ENCODE measurements at regions not wholly inside any gene's neighbourhood (a gene's known extent, or its start where the extent isn't known, plus 50 kb on each side); places are given as distances from the start of the nearest gene placed in this dataset.
A peak's percentile ranks its signal among the peaks of the same experiment; 100 is the strongest.
"Not testable (repeated sequence)": the region's sequence is repeated elsewhere in the genome, so short reads cannot be mapped to it uniquely, and the experiment has no call there.

DNA sequence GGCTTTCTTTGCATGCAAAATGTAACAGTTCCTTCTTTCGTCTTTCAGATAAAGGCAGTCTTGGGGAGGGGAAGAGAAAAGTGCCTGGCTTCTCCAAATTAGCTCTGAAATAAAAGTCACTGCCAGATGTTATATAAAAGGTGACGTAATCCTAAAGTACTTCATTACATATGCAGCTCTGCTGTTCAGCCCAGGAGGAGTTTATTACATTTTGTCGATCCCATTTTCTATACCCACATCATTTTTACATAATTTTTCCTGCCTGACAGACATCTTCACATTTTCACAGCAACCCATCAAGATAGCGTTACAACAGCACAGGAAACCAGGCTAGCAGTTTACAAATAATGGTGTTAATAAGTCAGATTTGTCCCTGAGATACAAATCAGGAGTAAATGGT, 86.7 kb upstream of the SLC30A5 start:
- no peak for DNase-seq

DNA sequence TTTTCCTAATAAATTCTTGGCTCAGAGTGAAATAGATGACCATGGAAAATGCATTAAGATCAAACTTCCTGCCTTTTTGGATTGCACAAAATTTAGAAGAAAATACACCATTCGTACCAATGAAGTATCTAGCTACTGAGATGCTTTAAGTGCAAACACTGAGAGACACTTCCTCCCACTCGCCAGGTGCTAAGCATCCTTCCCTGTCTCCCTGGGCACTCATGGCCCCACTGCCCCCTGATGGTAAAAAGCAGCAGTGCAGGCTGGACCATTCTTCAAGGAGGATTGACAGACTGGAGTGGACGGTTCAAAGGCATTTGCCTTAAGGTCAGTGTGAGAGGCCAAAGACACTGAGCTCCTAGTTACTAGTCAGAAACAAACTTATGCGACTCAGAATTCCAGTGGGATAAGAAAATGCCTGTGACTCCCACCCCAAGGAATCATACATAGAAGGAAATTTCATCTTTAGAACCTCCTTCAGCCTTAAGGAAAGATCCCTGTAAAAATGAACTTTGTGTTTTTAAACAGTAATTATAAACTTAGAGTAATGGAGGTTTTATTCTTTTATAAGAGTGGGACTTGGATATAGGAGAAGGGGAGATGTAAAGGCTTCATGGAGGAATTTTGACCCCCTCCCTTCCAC, 86.0 kb upstream of the SLC30A5 start:
- peak; percentile 73 to 79 for DNase-seq

DNA sequence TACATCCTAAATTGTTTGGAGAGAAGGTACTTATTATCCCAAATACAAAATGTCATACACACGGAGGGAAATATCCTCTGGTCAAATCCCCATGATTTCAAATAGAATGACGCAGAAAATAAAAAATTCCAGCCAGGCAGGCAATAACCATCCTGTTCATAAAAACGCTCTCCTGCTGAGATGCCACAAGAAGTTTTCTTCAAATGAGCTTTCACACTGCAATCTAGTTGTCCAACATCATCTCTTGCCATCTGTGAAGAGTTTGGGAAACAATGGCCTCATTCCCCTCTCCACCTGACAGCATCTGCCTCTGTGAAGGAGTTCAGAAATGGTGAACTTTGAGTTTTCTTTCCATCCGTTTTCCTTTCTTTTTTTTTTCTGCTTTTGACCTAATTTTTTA, 83.3 kb upstream of the SLC30A5 start:
- no peak for DNase-seq

DNA sequence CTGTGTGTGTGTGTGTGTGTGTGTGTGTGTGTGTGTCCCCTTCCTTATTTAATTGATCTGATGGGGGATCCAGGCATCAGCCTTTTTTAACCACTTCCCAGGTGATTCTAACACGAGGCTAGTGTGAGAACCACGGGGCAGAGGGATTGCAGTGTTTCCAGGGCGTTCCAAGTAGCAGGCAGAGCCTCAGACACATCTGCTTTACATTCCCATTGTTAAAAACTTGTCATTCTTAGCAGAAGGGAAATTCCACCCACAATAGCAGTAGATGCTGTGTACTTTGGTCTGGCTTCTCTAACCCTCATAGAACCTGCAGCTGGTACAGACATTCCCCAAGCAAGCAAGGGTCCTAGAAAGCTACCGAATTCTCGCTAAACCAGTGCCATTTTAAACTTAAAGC, 81.9 kb upstream of the SLC30A5 start:
- no peak for DNase-seq

DNA sequence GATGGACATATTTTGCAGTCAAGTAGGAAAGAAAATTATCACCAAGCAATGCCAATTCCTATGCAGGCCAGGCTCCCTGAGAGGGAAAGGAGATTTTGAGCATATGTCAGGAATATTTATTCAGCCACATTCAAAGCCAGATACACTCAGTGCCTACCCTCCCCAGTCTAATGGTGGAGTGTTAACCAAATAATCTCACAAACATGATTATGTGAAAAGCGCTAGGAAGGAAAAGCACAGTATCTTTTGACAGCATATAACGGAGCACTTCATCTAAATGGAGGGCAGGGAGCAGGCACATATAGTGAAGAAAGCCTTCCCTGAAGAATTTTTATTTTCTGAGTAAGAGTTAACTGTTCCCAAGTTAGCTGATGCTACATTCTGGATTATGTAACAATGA, 80.3 kb upstream of the SLC30A5 start:
- no peak for DNase-seq

DNA sequence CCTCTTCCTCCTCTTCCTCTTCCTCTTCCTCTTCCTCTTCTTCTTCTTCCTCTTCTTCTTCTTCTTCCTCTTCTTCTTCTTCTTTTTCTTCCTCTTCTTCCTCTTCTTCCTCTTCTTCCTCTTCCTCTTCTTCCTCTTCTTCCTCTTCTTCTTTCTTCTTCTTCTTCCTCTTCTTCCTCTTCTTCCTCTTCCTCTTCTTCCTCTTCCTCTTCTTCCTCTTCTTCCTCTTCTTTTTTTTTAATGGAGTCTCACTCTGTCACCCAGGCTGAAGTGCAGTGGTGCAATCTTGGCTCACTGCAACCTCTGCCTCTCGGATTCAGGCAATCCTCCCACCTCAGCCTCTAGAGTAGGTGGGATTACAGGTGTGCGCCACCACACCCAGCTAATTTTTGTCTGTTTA, 79.8 kb upstream of the SLC30A5 start:
- not testable (repeated sequence) for DNase-seq

DNA sequence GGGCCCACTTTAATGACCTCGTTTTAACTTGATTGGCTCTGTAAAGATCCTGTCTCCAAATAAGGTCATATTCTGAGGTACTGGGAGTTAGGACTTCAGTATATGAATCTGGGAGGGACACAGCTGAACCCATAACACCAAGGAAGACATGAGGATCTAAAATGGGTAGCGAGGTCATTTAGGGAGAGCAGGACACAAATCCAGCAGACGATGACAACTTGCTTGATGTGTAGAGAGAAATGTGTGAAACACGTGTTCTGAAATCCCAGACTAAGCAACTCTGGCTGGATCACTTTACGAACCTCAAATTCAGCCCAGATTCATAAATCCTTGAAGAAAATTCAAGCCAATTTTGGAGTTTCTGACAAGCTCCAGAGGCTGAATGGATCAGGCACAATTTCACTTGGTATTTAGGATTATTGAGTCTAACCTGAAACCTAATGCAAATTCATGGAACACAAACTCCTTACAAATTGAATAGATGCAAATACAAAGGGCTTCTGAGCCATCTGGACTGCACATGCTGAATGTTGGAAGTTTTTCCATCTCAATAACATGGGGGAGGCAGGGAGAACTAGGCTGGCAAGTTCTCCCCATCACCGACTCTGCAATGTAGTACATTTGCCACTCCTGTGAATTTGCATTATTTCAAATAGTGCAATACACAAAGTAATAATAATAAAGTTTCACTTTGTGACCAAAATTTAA, 74.0 kb upstream of the SLC30A5 start:
- no peak for DNase-seq

DNA sequence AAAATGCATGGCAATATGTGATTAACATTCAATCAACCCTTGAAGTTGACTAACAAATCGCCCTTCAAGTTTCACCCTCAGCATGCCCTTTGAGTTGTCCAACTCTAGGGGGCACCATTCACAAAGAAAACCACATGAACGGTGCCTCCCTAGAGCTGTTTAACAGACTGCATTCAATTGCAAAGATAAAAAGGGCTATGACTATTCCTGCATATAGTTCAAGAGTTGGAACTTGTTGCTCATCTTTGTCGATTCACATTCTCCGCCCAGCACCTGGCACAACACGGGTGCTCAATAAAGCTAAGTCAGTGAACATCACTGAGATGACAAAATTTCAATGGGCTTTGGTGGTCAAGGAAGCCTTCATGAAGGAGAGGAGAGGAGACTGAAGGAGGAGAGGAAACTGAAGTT, 69.6 kb upstream of the SLC30A5 start:
- peak in 1 of 2 donors; percentile 5 for DNase-seq

DNA sequence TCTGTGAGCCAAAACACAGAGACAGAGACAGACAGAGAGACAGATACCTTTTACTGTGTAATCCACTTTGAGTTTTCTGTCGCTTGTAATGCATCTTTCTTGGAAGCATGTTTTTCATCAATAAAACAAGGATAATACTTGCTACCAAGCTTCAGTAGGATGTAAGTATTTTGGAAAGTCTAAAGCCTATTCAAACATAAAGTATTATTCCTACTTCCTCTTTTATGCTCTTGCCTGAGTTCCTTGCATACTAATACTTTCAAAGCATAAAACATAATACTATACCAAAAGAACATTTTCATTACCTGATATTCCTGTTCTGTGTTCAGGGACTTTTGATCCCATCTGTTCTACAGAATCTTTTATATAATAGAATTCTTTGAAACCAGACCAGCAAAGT, 64.5 kb upstream of the SLC30A5 start:
- no peak for DNase-seq

DNA sequence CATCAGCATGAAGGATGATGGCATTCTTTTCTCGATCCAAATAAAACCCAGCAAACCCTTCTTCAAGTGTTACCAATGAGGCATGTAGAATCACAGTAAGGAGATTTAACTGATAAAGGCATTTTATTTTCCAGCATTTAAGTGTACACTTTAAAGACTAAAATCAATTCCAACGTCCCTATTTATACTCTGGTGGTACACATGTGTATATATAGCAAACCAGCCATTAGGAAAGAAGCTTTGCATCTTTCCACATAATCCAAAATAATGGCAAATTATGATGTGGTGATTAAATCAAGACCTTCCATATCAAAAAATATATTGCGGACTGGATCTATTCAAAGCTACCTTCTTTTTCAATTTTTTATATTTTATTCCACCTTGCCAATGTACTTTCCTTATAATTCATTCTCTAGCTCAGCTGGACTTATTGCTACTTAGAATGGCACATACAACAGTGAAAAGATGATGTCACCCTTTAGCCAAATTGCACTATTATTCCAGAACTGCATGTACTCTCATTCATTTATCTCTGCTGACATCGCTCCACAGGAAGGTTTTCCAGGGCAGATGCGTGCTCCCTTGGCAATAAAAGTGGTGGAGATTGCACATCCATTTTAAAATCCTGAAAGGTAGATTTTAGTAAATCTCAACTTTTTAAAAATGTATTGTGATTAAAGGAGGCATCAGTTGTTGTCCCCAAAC, 63.3 kb upstream of the SLC30A5 start:
- no peak for DNase-seq

DNA sequence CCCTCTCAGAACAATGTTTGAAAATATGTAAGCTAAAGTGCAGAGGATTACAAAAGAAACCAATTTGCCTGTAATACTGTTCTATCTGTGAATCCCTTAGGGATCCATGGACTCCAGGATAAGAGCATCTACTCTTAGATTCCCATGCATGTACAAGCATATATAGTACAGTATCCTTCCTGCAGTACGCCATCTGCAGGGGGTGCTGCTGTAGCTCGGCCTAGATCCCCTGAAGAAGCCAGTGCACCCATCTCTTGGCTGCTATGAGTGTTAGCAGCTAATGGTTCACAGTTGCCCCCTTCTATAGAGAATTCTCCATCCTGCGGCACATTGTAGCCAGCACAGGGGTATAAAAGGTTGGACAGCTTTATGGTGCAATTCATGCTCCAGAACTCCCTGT, 61.8 kb upstream of the SLC30A5 start:
- no peak for DNase-seq

DNA sequence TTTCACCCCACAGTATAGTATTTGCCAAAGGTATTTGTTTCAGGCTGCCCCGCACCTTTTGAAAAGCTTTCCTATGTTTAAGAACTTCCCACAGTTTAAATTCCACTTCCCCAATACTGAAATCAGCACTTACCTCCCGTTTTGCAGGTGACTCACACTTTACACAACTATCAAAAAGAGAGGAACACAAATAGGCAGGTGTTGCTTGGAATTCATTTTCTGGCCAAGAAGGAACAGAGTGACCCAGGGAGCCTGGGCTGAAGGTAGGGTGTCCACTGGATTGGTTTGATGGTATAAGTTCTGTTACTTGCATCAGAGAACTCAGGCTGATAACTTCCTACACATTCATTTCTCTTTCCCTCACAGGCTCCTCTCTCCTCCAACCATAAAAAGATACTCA, 60.1 kb upstream of the SLC30A5 start:
- no peak for DNase-seq

DNA sequence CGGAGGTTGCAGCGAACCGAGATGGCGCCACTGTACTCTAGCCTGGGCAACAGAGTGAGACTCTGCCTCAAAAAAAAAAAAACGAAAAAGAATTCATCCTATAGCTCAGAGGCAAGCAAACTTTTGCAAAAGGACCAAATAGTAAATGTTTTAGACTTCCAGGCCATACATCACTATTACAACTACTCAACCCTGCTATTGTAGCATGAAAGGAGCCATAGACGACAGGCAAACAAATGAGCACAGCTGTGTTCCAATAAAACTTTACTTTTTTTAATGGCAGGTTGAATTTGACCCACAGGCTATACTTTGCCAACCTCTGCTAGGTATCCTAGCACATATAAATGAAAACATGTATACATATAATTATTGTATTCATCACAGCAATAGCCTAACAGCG, 58.9 kb upstream of the SLC30A5 start:
- DNase-seq, result no peak

DNA sequence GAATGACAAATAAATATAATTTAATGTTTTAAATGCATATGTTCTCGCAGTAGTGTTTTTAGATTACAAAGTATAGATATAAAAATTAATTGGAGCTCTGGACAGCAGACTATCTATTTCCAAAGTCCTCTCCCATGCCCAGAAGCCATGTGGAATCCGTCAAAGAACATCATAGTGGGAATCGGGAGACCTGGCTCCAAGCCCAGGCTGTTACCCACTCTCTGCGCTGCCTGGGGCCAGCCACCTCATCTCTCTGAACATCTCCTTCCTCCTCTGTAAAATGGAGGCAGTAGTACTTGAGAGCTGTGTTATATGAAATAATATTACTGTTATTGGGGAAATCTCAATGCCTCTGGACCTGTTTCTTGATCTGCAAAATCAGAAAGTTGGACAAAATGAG, 58.1 kb upstream of the SLC30A5 start:
- DNase-seq, result no peak

DNA sequence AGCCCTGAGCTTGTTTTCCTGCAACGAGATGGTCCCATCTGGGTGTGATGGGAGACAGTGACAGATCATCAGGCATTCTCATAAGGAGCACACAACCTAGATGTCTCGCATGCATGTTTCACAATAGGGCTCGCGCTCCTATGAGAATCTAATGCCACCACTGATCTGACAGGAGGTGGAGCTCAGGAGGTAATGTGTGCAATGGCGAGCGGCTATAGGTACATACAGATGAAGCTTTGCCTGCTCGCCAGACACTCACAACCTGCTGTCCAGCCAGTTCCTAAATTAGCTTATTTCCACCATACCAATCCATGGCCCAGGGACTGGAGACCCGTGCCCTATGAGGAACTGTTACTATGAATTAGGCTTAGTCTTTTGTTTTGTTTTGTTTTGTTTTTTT, 55.3 kb upstream of the SLC30A5 start:
- no peak for DNase-seq

DNA sequence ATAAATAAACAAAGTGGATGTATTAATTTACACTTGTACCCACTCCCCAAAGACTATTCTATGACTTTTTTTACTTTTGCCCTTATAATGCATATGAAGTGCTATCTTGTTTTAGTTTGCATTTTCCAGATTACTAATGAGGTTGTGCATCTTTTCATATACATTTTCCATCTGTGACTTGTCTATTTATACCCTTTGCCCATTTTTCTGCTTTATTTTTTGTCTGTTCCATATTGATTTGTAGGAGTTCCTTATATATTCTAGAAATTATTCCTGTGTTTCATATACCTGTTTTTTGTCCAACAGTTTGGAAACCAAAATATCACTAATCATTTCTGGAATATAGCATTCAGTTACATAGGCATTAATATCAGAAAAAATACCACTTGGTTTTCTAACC, 54.0 kb upstream of the SLC30A5 start:
- no peak for DNase-seq

DNA sequence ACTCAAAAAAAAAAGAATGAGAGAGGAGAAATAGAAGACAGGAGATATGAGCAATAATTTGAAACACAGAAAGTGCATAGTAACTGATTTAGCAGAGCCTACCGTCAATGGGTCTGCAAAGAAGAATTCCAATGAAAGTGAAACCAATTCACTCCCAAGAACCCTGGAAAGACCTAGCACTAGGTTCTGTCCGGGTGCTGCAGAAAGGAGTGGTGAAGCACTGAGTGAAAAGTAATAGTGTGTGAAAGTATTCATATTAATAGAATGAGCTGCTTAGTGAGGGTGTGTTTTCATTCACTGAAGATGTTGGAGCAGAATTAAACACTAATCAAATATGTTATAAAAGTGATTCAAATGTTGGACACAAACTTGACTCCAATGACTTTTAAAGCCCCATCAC, 51.3 kb upstream of the SLC30A5 start:
- DNase-seq, result no peak

DNA sequence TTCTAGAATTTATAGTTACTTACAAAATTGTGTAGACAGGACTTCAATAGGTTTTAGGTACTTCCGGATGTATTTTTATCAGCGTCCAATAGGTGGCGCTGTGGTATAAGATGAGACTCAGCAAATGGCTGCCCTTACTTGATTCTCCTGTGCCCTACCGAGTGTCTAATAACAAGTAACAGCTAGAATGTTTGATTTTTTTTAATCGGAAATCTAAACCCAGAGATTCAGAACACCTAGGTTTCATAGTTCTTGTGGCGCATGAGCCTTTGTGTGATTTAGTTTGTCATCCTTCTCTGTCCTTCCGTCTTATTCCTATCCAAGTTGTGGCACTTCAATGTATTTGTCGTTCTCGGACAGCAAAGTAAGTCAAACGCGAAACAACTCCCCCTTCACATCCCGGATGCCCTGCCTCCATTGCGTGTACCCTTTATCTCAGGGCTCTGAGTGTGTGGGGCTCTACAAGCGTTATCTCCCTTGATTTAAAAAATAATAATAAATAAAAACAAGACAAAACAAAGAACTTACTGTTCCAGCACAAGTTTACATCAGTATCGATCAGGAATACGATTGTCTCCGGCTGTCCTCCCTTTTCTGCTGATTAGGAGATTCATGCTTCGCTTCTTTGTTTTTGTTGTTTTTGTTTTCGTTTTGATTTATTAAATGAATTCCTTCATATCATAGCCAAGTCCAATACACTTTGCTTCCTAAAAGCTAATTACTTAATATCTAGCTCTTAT, 50.7 kb upstream of the SLC30A5 start:
- peak; percentile 78 to 82 for DNase-seq

DNA sequence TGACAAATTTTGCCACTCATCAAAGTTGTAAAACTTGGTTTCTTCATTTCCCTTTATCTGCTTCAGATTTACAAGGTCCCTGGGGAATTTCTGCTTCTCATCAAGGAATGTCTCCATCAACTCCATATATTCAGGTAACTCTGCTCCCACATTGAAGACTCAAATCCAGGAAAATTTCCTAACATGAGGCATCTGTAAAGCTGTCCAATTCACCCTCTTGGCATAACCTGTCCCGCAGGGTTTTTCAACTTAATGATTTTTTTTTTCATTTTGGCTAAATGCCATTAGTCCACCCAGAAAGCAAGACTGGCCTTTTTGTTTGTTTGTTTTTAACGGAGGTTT, 50.2 kb upstream of the SLC30A5 start:
- no peak for DNase-seq
